ENCODE measurements at regions not wholly inside any gene's neighbourhood (a gene's known extent, or its start where the extent isn't known, plus 50 kb on each side); places are given as distances from the start of the nearest gene placed in this dataset.
"Not testable (repeated sequence)": the region's sequence is repeated elsewhere in the genome, so short reads cannot be mapped to it uniquely, and the experiment has no call there.

GRCh38 chr14:38931969-38932652 is 170.9 kb downstream of the SEC23A start:
- Histone ChIP-seq H3K4me3 (ENCODE audit: control insufficient read depth in 1 of 7, extremely low read depth in 1 of 7, insufficient read depth in 4 of 7, low read depth in 2 of 7, low read length in 6 of 7) (no peak overlapping the region), H3K36me3 (ENCODE audit: control insufficient read depth in 4 of 4, insufficient read depth in 4 of 4, low read length in 3 of 4) (no peaks in the 10 kb centered on the region), H3K4me1 (ENCODE audit: control extremely low read depth in 1 of 4, control insufficient read depth in 4 of 4, insufficient read depth in 4 of 4, low read length in 3 of 4) (no peaks in the 10 kb centered on the region), H3K27me3 (replicated peaks in 2 of 5; ENCODE audit: control insufficient read depth in 4 of 5, insufficient read depth in 5 of 5, low read length in 4 of 5) (no peaks in the 10 kb centered on the region), H3K9me3 (ENCODE audit: control extremely low read depth in 1 of 5, control insufficient read depth in 4 of 5, insufficient read depth in 2 of 5, low read depth in 1 of 5, low read length in 4 of 5) (peaks cover 0 to 1% (median 0%) of the 10 kb centered on the region in 5 experiments), H3K27ac (ENCODE audit: insufficient read depth in 1 of 2, low read depth in 1 of 2, low read length in 2 of 2, poor library complexity in 1 of 2, severe bottlenecking in 2 of 2) (no peak overlapping the region)
- ChIA-PET POLR2A (no interaction called here), CTCF (no interaction called here)
- 97% methylated on average over 11 of the region's 11 CpGs for WGBS (ENCODE audit: insufficient coverage)
- DNase-seq = no peak

- H3K9me3 ChIP-seq (ENCODE audit: control extremely low read depth in 1 of 5, control insufficient read depth in 4 of 5, insufficient read depth in 2 of 5, low read depth in 1 of 5, low read length in 4 of 5) = no peaks in the 10 kb centered on the region
- no CpG with 5 or more reads among the region's 1 CpG for WGBS (ENCODE audit: insufficient coverage)
- H3K4me1 ChIP-seq (ENCODE audit: control extremely low read depth in 1 of 4, control insufficient read depth in 4 of 4, insufficient read depth in 4 of 4, low read length in 3 of 4) = no peaks in the 10 kb centered on the region
- H3K27me3 ChIP-seq (replicated peaks in 2 of 5; ENCODE audit: control insufficient read depth in 4 of 5, insufficient read depth in 5 of 5, low read length in 4 of 5) = no peaks in the 10 kb centered on the region
- no peak overlapping the region for H3K4me3 ChIP-seq (ENCODE audit: control insufficient read depth in 1 of 7, extremely low read depth in 1 of 7, insufficient read depth in 4 of 7, low read depth in 2 of 7, low read length in 6 of 7)
- ChIA-PET CTCF (no interaction called here), POLR2A (no interaction called here)
- H3K36me3 ChIP-seq (ENCODE audit: control insufficient read depth in 4 of 4, insufficient read depth in 4 of 4, low read length in 3 of 4) = no peaks in the 10 kb centered on the region
- no peak overlapping the region for H3K27ac ChIP-seq (ENCODE audit: insufficient read depth in 1 of 2, low read depth in 1 of 2, low read length in 2 of 2, poor library complexity in 1 of 2, severe bottlenecking in 2 of 2)
- no peak for DNase-seq
These were observed 172.1 kb downstream of the SEC23A start for GRCh38 chr14:38930898-38931297.

GRCh38 chr14:38930022-38930421 is 173.0 kb downstream of the SEC23A start:
- Histone ChIP-seq H3K27ac (ENCODE audit: insufficient read depth in 1 of 2, low read depth in 1 of 2, low read length in 2 of 2, poor library complexity in 1 of 2, severe bottlenecking in 2 of 2) (no peak overlapping the region), H3K9me3 (ENCODE audit: control extremely low read depth in 1 of 5, control insufficient read depth in 4 of 5, insufficient read depth in 2 of 5, low read depth in 1 of 5, low read length in 4 of 5) (no peaks in the 10 kb centered on the region), H3K36me3 (ENCODE audit: control insufficient read depth in 4 of 4, insufficient read depth in 4 of 4, low read length in 3 of 4) (no peaks in the 10 kb centered on the region), H3K4me1 (ENCODE audit: control extremely low read depth in 1 of 4, control insufficient read depth in 4 of 4, insufficient read depth in 4 of 4, low read length in 3 of 4) (no peaks in the 10 kb centered on the region), H3K27me3 (replicated peaks in 2 of 5; ENCODE audit: control insufficient read depth in 4 of 5, insufficient read depth in 5 of 5, low read length in 4 of 5) (no peaks in the 10 kb centered on the region), H3K4me3 (ENCODE audit: control insufficient read depth in 1 of 7, extremely low read depth in 1 of 7, insufficient read depth in 4 of 7, low read depth in 2 of 7, low read length in 6 of 7) (no peak overlapping the region)
- POLR2A ChIA-PET = no interaction called here
- CTCF ChIA-PET = no interaction called here
- 100% methylated on average over 1 of the region's 3 CpGs for WGBS (ENCODE audit: insufficient coverage)
- no peak for DNase-seq

GRCh38 chr14:38929416-38929815 is 173.6 kb downstream of the SEC23A start:
- no peaks in the 10 kb centered on the region for H3K27me3 ChIP-seq (replicated peaks in 2 of 5; ENCODE audit: control insufficient read depth in 4 of 5, insufficient read depth in 5 of 5, low read length in 4 of 5)
- no peak for DNase-seq
- no peaks in the 10 kb centered on the region for H3K36me3 ChIP-seq (ENCODE audit: control insufficient read depth in 4 of 4, insufficient read depth in 4 of 4, low read length in 3 of 4)
- H3K9me3 ChIP-seq (ENCODE audit: control extremely low read depth in 1 of 5, control insufficient read depth in 4 of 5, insufficient read depth in 2 of 5, low read depth in 1 of 5, low read length in 4 of 5) = no peaks in the 10 kb centered on the region
- ChIA-PET POLR2A (no interaction called here), CTCF (no interaction called here)
- H3K4me1 ChIP-seq (ENCODE audit: control extremely low read depth in 1 of 4, control insufficient read depth in 4 of 4, insufficient read depth in 4 of 4, low read length in 3 of 4) = no peaks in the 10 kb centered on the region
- H3K27ac ChIP-seq (ENCODE audit: insufficient read depth in 1 of 2, low read depth in 1 of 2, low read length in 2 of 2, poor library complexity in 1 of 2, severe bottlenecking in 2 of 2) = no peak overlapping the region
- no peak overlapping the region for H3K4me3 ChIP-seq (ENCODE audit: control insufficient read depth in 1 of 7, extremely low read depth in 1 of 7, insufficient read depth in 4 of 7, low read depth in 2 of 7, low read length in 6 of 7)

- H3K27ac ChIP-seq (ENCODE audit: insufficient read depth in 1 of 2, low read depth in 1 of 2, low read length in 2 of 2, poor library complexity in 1 of 2, severe bottlenecking in 2 of 2); DNase-seq; POLR2A ChIA-PET; H3K36me3 ChIP-seq (ENCODE audit: control insufficient read depth in 4 of 4, insufficient read depth in 4 of 4, low read length in 3 of 4); CTCF ChIA-PET; H3K9me3 ChIP-seq (ENCODE audit: control extremely low read depth in 1 of 5, control insufficient read depth in 4 of 5, insufficient read depth in 2 of 5, low read depth in 1 of 5, low read length in 4 of 5); H3K4me3 ChIP-seq (ENCODE audit: control insufficient read depth in 1 of 7, extremely low read depth in 1 of 7, insufficient read depth in 4 of 7, low read depth in 2 of 7, low read length in 6 of 7); H3K4me1 ChIP-seq (ENCODE audit: control extremely low read depth in 1 of 4, control insufficient read depth in 4 of 4, insufficient read depth in 4 of 4, low read length in 3 of 4); H3K27me3 ChIP-seq (replicated peaks in 2 of 5; ENCODE audit: control insufficient read depth in 4 of 5, insufficient read depth in 5 of 5, low read length in 4 of 5): not testable (repeated sequence)
- WGBS (ENCODE audit: insufficient coverage) = 97% methylated on average over 10 of the region's 11 CpGs
These were observed 181.1 kb downstream of the SEC23A start for GRCh38 chr14:38921893-38922292.

GRCh38 chr14:38915125-38915524 is 187.9 kb downstream of the SEC23A start:
- H3K27me3 ChIP-seq (replicated peaks in 2 of 5; ENCODE audit: control insufficient read depth in 4 of 5, insufficient read depth in 5 of 5, low read length in 4 of 5) = no peaks in the 10 kb centered on the region
- no peak for DNase-seq
- no peaks in the 10 kb centered on the region for H3K4me1 ChIP-seq (ENCODE audit: control extremely low read depth in 1 of 4, control insufficient read depth in 4 of 4, insufficient read depth in 4 of 4, low read length in 3 of 4)
- peaks cover 0 to 2% (median 0%) of the 10 kb centered on the region in 5 experiments for H3K9me3 ChIP-seq (ENCODE audit: control extremely low read depth in 1 of 5, control insufficient read depth in 4 of 5, insufficient read depth in 2 of 5, low read depth in 1 of 5, low read length in 4 of 5)
- ChIA-PET CTCF (no interaction called here), POLR2A (no interaction called here)
- H3K4me3 ChIP-seq (ENCODE audit: control insufficient read depth in 1 of 7, extremely low read depth in 1 of 7, insufficient read depth in 4 of 7, low read depth in 2 of 7, low read length in 6 of 7) = no peak overlapping the region
- WGBS (ENCODE audit: insufficient coverage) = no CpG with 5 or more reads among the region's 1 CpG
- no peaks in the 10 kb centered on the region for H3K36me3 ChIP-seq (ENCODE audit: control insufficient read depth in 4 of 4, insufficient read depth in 4 of 4, low read length in 3 of 4)
- H3K27ac ChIP-seq (ENCODE audit: insufficient read depth in 1 of 2, low read depth in 1 of 2, low read length in 2 of 2, poor library complexity in 1 of 2, severe bottlenecking in 2 of 2) = no peak overlapping the region

GRCh38 chr14:38910092-38910491 is 192.9 kb downstream of the SEC23A start:
- no peaks in the 10 kb centered on the region for H3K4me1 ChIP-seq (ENCODE audit: control extremely low read depth in 1 of 4, control insufficient read depth in 4 of 4, insufficient read depth in 4 of 4, low read length in 3 of 4)
- H3K27me3 ChIP-seq (replicated peaks in 2 of 5; ENCODE audit: control insufficient read depth in 4 of 5, insufficient read depth in 5 of 5, low read length in 4 of 5) = no peaks in the 10 kb centered on the region
- H3K36me3 ChIP-seq (ENCODE audit: control insufficient read depth in 4 of 4, insufficient read depth in 4 of 4, low read length in 3 of 4) = no peaks in the 10 kb centered on the region
- DNase-seq = no peak
- peaks cover 0 to 2% (median 0%) of the 10 kb centered on the region in 5 experiments for H3K9me3 ChIP-seq (ENCODE audit: control extremely low read depth in 1 of 5, control insufficient read depth in 4 of 5, insufficient read depth in 2 of 5, low read depth in 1 of 5, low read length in 4 of 5)
- WGBS (ENCODE audit: insufficient coverage) = no CpG with 5 or more reads among the region's 1 CpG
- no peak overlapping the region for H3K4me3 ChIP-seq (ENCODE audit: control insufficient read depth in 1 of 7, extremely low read depth in 1 of 7, insufficient read depth in 4 of 7, low read depth in 2 of 7, low read length in 6 of 7)
- H3K27ac ChIP-seq (ENCODE audit: insufficient read depth in 1 of 2, low read depth in 1 of 2, low read length in 2 of 2, poor library complexity in 1 of 2, severe bottlenecking in 2 of 2) = no peak overlapping the region
- ChIA-PET CTCF (no interaction called here), POLR2A (no interaction called here)
